Fibroblast of skin of right quadriceps (primary cell): ENCODE measurements at regions not wholly inside any gene's neighbourhood (a gene's known extent, or its start where the extent isn't known, plus 50 kb on each side); places are given as distances from the start of the nearest gene placed in this dataset.
"Not testable (repeated sequence)": the region's sequence is repeated elsewhere in the genome, so short reads cannot be mapped to it uniquely, and the experiment has no call there.

Experiments
- DNase-seq: peaks from one replicate; pipeline ENCODE4 v3.0.0-alpha.2; 2013

DNA sequence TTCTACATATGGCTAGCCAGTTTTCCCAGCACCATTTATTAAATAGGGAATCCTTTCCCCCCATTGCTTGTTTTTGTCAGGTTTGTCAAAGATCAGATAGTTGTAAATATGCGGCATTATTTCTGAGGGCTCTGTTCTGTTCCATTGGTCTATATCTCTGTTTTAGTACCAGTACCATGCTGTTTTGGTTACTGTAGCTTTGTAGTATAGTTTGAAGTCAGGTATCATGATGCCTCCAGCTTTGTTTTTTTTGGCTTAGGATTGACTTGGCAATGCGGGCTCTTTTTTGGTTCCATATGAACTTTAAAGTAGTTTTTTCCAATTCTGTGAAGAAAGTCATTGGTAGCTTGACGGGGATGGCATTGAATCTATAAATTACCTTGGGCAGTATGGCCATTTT is 60.0 kb upstream of the GPC3 start:
- DNase-seq = not testable (repeated sequence)

DNA sequence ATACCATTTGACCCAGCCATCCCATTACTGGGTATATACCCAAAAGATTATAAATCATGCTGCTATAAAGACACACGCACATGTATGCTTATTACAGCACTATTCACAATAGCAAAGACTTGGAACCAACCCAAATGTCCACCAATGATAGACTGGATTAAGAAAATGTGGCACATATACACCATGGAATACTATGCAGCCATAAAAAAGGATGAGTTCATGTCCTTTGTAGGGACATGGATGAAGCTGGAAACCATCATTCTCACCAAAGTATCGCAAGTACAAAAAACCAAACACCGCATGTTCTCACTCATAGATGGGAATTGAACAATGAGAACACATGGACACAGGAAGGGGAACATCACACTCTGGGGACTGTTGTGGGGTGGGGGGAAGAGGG is 81.7 kb upstream of the GPC3 start:
- not testable (repeated sequence) for DNase-seq

- DNase-seq = not testable (repeated sequence)
Observed at GRCh38 chrX:134071899-134072298, 86.5 kb upstream of the GPC3 start.

DNA sequence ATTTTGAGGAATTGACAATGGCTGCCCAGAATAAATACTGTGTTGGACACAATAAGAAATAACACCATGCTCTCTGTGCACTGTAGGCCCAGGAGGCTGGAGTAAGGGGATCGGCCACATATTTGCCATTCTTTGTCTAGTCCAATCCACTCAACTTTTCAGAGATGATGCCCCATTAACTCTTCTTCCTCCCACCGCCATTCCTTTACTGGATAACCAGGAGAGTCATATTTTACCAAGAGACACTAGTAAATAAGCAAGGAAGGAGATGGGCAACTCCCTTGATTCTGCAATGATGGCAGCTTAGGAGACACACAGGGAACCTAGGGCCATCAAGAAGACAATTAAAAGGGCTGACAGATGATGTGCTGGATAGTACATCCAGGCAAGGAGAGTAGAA is 87.9 kb upstream of the GPC3 start:
- no peak for DNase-seq

DNA sequence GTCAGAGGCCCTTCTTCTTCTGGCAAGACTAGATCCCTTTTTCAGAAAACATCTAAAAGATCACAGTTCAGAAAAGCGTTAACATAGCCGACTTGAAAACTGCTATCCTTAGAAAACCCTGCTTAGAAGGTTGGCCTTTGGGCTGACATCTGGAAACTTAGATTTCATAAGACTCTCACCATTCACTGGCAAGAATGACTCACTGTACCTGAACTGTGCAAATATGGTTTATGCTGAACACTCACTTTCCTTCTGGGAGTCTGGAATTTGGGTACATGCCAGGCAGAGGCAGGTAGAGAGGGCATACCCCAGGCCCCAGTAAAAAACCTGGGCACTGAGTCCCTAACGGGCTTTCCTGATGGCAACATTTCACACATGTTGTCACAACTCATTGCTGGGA is 88.8 kb upstream of the GPC3 start:
- DNase-seq = no peak

GRCh38 chrX:134075894-134076718 is 90.7 kb upstream of the GPC3 start:
- DNase-seq = no peak

GRCh38 chrX:134095366-134095765 is 110.0 kb upstream of the GPC3 start:
- DNase-seq = no peak

DNA sequence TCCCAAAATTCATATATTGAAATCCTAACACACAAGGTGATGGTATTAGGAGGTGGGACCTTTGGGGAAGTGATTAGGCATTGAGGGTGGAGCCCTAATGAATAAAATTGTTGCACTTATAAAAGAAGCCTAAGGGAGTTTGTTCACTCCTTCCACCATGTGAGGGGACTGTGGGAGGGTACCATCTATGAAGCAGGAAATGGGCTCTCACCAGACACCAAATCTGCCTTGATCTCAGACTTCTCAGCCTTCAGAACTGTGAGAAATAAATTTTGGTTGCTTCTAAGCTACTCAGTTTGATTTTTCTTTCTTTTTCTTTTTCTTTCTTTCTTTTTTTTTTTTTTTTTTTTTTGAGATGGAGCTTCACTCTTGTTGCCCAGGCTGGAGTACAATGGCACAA is 116.2 kb upstream of the GPC3 start:
- DNase-seq = no peak

DNA sequence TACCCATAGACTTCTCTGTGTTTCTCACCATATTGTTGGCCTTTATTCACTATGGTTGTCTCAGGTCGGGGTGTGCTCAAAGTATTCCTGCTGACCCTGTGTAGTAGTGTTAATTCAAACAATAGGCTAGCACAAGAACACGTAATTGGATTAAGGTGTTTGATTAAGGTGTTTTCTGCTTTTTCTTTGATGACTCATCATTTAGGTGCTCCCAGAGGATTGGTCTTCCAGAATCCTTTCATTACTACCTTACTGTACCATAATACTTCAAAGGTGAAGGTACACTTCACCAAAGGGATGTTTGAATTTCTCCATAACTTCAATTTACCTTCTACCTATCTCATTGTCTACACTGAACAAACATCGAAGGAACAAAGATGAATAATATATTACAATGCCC is 121.7 kb upstream of the CCDC160 start:
- no peak for DNase-seq

DNA sequence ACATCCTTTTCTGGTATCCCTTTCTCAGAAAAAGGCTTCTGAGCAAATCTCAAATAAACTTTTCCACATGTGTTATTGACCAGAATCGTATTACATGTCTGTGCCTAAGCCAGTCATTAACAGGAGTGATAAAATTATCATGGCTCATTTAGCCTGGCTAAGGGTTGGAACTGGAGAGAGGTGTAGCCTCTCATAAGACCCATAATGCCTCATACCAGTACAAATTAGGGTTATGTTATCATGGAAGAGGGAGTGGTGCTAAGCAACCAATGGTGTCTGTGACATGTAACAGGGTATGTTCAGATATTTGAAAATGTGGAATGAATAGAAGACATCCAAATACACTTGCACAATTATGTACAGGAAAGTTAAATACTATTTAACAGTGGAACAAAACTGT is 99.6 kb upstream of the CCDC160 start:
- DNase-seq = no peak

GRCh38 chrX:134139090-134139489 is 97.9 kb upstream of the CCDC160 start:
- DNase-seq = no peak

DNA sequence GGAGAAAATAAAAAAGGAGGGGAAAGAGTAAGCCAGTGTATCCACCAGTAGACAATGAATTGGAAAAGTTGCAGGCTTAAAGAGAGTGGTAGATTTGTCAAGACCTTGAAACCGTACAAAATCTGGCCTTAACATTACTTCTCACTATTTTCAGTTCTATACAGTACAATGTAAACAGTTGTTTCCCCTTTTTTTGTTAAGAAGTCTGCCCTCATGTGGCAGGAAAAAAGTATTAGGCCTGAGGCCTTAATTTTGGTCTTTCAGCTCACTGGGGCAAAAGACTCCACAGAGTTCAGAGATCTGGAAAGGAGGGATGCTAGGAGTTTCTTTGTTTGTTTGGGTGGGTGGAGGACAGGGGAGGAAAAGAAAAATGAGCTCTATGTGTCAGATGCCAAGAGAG is 92.8 kb upstream of the CCDC160 start:
- peak; percentile 1 for DNase-seq

GRCh38 chrX:134146493-134146892 is 90.5 kb upstream of the CCDC160 start:
- no peak for DNase-seq

- no peak for DNase-seq
Observed at GRCh38 chrX:134148172-134148692, 88.8 kb upstream of the CCDC160 start.

- no peak for DNase-seq
Observed at GRCh38 chrX:134158821-134159512, 78.0 kb upstream of the CCDC160 start.

- no peak for DNase-seq
Observed at GRCh38 chrX:134161162-134161561, 75.8 kb upstream of the CCDC160 start.

- DNase-seq = no peak
Observed at GRCh38 chrX:134162032-134162431, 75.0 kb upstream of the CCDC160 start.

DNA sequence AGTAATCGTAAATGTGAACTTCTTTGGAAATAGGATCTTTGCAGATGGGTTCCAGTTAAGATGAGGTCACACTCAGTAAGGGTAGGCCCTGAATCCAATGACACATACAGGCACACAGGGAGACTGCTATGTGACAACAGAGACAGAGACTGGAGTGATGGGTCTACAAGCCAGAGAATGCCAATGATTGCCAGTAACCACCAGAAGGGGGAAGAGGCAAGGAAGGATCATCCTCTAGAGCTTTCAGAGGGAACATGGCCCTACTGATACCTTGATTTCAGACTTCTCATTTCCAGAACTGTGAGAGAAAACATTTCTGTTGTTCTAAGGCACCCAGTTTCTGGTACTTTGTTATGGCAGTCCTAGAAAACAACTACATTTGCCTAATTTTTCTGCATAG is 73.1 kb upstream of the CCDC160 start:
- DNase-seq = no peak

- DNase-seq = no peak
Observed at GRCh38 chrX:134167591-134168203, 69.3 kb upstream of the CCDC160 start.

DNA sequence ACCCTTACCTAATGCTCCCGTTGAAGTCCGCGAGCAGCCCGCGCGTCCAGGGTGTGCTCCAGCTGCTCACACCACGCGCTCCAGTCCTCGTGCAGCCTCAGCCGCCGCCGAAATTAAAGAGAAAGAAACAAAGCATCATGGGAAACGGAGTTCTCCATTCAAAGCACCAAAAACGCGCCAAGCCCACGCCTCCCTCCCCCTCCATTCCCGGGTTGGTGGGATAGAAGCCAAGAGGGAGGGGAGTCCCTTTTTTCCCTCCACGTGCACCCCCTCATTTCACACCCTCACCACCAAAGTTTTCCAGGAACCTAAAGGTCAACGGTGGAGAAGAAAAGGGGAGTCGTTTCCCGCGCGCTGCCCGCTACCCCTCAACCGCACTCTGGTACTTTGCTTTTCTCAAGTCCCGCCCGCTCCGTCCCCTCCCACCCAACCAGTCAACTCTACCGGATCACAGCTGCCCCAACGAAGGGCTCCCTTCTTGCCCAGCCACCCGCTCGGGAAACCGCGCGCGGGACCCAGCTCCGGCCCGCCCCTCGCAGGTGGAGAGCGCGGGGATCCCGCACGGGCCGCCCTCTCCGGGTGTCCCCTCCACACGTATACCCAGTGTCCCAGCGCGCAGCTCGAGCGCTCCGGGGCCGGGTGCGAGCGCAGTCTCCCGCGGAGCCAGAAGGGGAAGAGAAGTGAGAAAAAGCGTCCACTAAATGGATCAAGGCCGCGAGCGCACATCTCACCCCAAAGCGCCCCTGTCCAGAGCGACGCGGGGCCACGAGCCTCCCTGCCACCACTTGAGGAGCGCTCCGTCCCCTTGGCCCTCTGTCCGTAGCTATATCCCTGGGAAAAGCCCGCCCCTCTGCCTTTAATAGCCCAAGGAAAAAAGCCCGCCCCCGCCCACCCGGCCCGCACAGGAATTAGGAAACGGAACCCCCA is 65.1 kb upstream of the CCDC160 start:
- peak; percentile 4 for DNase-seq

GRCh38 chrX:134172588-134173259 is 64.3 kb upstream of the CCDC160 start:
- no peak for DNase-seq
